ENCODE measurements at regions not wholly inside any gene's neighbourhood (a gene's known extent, or its start where the extent isn't known, plus 50 kb on each side); places are given as distances from the start of the nearest gene placed in this dataset.
A peak's percentile ranks its signal among the peaks of the same experiment; 100 is the strongest.

DNA sequence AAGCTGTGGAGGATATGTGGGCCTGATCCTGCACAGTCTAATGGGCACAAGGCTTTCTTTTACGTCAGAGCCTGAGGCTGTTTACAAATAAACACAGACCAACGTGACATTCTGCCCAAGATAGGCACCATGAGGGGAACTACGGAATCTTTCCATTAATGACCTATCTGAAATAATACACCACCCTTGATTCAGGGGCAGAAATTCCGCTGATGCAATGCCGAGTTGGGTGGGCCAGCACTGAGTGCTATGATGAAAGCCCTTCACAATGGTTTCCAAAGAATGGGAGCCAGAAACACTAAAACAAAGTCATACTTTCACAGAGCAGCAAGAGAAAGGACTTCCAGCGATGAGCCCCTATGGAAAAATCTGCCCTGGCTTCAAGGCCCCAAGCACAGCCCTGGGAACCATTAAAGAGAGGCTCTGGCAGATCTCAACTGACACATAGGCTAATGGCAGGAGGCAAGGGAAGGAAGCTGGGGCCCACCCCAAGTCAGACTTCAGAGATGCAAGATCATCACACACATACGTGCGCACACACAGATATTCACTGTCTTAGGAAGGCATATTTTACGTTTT is 72.2 kb upstream of the DLX6 start:
- DNase-seq, result no peak

DNA sequence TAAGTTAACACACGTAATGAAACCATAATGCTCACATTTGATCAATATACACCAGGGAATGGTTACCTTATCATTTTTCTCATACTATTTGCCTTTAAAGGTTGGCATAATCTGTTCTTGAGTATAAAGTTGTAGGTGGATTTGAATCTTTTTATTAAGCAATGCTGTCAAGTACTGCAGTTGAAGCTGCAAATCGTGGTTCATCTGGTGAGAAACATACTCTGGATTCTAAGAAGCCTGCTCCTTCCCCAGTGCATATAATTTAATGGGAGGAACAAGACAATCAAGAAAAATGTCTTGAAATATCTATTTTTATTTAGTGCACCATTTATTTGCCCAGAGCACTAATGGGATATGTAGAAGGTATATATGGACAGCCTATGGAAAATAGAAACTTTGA is 68.7 kb upstream of the DLX6 start:
- DNase-seq, result no peak

DNA sequence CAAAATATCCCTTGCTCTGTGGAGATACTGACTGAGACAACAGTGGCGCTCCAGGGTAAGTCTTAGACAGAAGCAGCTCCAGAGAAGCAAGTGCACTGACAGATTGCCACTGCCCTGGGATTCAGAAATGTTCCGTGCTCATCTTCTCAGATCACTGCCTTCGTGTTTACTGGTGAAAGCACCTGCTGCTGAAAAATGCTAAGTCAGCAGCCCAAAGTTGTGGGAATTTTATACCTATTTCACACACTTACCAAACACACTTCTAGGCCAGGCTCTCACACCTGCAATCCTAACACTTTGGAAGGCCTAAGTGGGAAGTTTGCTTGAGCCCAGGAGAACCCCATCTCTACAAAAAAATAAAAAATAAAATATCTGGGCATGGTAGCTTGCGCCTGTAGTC is 63.2 kb upstream of the DLX6 start:
- no peak for DNase-seq

DNA sequence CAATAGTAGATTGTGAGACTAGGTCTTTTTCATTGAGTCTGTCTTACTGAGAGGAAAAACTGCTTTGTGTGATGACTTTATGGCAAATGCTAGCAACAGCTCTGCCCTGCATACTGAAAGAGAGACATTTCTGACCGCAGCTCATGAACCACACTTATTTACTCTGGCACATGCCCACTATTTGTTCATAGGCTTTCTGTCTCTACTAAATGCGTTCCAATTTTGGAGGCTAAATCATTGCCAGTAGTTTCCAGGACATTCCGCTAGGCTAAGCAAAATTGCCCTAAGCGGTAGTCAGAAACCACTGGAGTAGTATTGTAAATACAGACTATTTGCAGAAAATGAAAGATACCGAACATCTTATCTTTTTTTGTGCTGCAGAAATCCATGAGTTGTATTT is 55.6 kb upstream of the DLX6 start:
- DNase-seq, result peak; percentile 74

DNA sequence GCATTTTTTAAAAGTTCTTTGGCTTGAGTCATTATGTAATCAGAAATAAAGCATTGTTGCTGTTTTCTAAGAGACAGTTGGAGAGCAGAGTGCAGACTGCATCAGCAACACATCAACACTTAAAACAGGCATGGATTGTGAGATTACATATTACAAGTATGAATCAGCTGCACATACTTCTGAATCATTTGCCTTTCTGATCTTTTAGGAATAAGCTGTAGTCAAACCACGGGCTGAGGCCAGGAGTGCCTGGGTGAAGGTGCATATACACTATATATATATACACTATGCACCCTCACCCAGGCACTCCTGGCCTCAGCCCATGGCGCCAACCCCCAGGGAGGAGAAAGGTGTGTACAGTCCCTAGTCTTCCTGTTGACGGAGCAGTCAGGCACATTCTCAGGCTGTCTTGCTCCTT is 52.4 kb upstream of the DLX6 start:
- DNase-seq, result no peak

DNA sequence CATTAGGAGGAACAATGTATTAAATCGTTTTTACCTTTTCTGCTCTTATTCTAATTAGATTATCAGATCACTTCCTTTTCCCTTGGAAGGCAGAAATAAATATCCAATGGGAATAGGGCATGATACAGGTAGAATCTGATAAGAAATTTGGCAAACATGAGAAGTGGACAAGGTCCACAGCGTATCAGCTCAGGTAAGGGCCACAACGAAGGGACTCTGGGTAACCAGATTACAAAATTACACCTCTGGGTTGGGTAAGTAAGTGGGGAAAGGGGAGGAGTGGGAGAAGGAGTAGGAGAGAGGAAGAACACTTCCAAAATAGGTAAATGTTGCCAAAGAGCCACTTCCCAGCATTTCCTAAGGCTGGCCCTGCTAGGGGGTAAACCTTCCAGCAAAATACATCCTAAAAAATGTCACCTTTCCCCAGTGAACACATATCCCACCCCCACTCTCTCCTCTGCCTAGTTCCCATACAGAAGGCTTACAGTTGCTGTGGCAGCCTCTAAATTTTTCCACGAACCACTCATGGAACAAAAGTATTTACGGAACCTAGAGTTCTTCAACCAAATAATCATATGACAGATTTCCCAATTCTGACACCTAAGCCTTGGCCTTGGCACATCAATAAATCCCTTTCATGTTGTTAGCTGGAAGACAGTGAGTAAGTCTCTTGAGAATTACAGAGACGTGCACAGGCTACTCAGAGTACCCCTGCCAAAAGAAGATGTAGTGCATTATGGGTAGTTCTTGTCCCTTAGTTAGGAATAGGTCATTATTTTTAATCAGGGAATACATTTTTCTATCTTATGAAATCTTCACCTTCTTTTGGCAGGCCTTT is 51.5 kb upstream of the DLX6 start:
- DNase-seq, result no peak
